Pons (tissue), 1 donor: ENCODE measurements at regions not wholly inside any gene's neighbourhood (a gene's known extent, or its start where the extent isn't known, plus 50 kb on each side); places are given as distances from the start of the nearest gene placed in this dataset.
A peak's percentile ranks its signal among the peaks of the same experiment; 100 is the strongest.

Experiments
- DNase-seq: peaks from one replicate; pipeline ENCODE4 v3.0.0-alpha.2; 2016; ENCODE audit warnings: low spot score

DNA sequence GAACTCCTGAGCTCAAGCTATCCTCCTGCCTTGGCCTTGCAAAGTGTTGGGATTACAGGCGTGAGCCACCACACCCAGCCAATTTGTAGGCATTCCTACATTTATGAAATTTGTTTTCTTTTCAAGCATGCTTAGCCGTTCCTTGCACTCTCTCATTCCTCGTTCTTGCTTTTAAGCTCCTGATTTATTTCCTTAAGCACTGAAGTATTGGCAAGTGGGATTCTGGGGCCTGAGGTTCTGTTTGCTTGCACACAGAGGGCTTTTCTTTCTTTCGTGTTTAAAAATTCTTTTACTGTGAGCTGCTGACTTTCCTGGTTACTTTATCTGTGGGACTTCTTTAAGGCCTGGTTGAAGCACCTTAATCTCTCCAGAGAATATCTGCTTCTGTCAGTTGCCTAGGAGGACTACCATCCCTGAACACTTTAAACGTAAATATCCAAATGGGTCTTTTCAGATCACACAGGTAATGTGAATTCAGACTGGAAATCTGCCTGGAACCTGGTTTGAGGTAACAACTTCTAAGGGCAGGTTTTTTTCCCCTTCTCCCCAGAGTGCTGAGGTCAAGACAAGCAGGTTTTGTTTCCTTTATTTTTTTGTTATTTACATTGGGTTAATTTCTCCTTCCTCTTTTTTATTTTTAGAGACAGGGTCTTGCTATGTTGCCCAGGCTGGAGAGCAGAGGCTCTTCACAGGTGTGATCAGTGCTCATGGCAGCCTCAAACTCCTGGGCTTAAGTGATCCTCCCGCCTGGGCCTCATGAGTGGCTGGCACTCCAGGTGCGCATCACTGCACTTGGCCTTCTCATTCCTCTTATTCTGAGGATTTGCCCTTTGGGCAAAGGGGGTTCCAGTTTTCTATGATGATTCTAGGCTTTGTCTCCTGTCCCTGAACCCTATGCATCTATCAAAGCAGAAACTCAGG is 102.9 kb downstream of the PFKFB3 start:
- DNase-seq = no peak

DNA sequence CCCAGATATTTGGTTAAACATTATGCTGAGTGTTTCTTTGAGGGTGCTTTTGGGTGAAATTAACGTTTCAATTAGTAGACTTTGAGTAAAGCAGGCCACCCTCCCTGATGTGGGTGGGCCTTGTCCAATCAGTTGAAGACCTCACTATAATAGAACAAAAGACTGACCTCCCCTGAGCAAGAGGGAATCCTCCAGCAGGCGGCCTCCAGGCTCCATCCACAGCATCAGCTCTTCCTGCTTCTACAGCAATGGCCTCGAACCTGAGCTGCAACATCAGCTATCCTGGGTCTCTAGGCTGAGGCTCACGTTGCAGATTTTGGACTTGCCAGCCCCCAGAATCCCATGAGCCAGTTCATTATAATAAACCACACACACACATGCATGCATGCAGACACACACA is 104.2 kb downstream of the PFKFB3 start:
- no peak for DNase-seq

DNA sequence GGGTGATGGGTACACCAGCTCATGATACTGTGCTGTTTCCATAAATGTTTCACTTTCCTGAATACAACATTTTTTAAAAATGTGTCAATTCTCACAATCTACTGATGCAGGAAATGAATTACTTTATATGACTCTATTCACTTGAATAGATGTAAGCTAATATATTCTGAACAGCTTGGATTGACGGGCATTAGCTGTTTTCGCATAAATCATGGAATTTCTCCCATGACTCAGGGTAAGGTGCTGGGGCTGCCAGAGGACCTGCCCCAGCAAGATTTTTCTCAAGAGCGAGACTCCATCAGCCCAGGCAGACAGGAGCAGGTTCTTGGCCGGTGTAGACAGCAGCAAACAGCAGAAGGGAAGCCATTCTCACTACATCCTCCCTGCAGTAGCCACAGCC is 107.1 kb downstream of the PFKFB3 start:
- no peak for DNase-seq

DNA sequence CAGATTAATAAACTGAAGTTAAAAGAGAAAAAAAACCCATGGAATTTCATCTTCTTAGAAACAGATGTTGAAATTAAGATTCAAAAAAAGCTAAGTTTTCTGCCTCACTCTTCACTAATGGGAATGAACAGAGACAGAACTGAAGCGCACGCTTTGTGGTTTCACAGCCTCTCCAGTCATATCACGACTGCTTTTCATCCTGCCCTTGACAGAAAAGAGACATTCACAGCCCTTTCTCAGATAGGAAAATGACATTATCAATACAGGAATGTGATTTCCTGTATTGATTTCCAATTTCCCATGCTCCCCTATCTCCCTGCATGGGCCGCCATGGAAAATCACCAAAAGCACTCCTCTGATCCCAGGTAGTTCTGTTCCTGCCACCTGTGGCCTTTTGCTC is 108.2 kb downstream of the PFKFB3 start:
- DNase-seq = no peak

DNA sequence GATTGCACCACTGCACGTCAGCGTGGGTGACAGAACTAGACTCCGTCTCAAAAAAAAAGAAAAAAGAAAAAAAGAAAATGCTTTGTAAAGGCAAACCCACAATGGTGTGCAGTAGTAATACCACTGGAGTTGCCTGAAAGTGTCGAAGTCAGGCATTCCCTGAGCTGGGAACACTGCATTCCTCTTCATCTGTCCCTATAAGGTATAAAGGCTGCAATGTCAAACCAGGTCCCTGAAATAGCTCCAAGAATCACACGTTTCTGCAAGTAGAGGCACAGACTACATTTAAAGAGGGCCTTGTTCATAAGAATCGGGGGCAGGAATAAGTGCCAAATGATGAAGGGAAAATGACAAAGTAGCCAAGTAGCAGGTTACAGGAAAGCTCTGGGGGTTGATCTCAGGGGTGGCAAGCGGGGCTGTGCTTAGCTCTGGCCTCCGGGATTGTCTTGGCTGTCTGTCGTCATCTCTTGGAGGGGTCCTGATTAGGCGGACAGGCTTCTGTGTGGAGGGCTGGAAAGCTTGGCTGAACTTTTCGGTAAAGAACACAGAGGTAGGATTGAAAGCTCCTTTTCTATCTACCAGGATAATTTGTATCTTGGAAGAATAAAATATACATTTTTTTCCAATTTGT is 109.1 kb downstream of the PFKFB3 start:
- DNase-seq = no peak

DNA sequence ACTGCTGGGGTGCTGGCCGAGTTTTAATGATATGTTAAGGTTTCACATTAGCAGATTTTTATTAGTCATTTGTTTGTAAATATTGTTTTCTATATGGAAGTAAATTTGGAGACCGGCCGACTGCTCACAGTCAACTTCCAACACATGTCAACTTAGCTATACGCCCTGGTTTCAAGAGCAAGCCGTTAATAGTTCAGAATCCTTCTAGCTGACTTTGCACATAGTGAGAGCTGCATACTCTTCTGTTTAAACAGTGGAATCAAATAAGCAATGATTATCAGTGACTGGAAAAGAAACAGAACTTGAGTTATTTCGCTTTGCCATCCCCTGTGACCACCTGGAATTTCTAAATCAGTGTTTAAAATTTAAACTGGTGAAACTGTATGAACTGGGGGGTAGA is 109.9 kb downstream of the PFKFB3 start:
- no peak for DNase-seq

DNA sequence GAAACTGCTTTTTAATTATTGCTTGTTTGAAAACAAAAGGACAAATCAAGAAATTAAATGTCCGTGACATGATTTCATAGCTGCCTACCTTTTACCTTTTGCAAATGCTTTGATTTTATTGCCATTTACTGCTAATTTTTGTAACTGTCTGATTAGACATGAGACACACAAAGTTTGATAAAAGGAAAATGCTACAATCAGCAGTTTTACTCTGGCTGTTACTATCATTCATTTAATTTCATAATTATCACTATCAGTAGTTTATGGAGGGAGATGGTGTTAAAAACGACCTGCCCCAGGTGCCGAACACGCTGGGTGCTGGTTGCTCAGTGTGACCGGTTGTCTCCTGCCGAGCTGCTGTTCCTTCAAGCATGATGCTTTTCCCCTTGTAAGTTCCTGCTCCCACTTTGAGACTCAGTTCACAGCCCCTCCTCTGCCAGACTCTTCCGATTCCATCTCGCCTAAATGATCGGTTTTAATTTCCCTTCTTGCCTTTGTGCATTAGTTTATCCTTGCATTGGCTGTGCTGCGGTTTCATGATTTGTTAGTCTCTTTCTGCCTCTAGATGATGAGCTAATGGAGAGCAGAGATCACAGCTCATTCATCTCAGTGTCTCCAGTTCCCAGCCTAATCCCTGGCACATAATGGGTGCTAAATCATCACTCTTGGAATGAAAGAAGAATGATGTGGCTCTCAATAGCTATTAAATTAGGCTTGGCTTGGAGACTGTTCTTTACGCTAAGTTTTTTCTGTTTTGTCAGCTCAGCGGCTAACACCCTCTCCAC is 110.6 kb downstream of the PFKFB3 start:
- no peak for DNase-seq

DNA sequence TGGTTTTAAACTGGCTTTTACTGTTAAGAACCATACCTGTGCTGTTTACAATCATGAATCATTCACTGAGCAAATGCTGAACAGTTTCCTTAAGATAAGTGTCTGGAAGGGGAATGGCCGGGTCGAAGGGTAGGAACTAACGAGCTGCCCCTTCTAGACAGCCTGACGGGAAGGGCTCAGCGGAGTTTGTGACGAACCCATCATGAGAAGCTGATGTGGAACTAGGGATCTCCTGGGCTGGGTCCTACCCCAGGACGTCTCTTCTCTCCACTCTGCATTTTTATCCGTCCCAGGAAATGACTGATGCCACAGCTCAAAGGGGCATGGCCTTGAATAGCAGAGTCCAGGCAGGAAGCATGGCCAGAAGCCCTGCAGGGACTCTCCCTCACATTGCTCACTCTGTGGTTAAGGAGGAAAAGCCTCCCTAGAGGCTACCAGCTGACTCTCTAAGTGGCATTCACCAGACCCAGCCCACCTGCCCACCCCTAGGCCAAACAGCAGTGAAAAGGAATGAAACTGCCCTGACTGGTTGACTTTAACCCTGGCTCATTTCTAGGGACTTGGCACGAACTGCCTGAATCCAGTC is 112.0 kb downstream of the PFKFB3 start:
- no peak for DNase-seq

DNA sequence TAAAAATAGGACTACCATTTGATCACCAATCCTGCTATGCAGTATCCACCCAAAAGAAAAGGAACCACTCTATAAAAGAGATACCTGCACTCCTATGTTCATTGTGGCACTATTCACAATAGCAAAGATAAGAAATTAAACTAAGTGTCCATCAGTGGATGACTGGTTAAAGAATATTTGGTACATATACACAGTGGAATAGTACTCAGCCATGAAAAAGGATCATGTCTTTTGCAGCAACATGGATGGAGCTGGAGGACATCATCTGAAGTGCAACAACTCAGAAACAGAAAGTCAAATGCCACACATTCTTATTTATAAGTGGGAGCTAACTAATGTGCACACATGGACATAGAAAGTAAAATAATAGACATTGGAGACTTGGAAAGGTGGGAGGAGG is 116.4 kb downstream of the PFKFB3 start:
- no peak for DNase-seq

DNA sequence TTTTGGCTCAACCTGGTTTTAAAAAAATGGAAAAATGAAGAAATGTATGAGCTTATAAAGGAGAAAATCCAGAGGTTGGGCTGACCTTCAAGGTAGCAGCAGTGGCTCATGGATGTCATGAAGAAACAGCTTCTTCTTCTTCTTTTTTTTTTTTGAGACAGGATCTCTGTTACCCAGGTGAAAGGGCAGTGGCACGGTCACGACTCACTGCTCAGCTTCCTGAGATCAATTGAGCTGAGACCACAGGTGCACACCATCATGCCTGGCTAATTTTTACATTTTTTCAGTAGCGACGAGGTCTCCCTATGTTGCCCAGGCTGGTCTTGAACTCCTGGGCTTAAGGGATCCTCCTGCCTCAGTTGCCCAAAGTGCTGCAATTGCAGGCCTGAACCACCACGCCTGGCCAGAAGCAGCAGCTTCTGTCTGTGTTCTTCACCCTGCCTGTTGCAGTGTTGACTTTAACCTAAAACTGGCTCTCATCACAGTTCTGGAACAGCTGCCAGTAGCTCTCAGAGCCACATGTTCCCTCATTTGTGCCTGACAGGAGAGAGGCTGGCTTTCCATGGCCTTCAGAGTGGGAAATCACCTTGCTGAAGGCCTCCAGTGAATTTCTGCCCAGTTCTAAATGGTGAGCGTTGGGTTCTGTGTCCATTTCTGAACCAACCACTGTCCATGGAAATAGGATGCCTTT is 117.7 kb downstream of the PFKFB3 start:
- DNase-seq = no peak

DNA sequence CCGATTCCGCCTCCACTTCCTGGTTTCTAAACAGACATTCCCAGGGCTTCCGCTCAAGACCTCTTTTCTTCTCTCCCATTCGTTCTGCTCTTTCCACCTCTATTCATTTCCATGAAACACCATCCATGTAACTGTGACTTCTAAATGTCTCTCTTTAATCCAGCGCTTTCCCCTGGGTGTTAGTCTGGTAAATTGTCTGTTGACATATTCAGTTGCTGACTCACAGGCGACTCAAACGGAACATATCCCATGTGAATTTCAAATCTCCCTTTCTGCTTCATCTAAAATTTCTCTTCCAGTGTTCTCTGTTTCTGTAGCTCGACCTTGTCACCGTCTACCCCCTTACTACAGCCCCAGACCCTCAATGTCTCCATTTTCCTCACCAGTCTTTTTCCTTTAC is 119.1 kb downstream of the PFKFB3 start:
- no peak for DNase-seq

DNA sequence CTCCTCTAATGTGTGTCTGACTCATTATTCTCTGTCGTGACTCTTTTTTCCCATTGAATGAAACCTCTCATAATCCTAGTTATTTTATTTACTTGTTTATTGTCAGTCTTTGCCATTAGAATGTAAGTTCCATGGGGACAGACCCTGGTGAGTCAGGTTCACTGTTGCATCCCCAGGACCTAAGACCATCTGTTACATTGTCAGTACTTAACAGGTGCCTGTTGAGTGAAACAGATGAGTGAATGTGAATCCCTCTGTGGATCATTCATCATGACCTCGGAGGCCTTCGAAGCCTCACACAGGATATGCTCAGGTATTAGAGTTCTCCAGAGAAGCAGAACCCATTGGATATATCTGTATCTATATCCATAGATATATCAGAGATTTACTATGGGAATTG is 120.1 kb downstream of the PFKFB3 start:
- no peak for DNase-seq

DNA sequence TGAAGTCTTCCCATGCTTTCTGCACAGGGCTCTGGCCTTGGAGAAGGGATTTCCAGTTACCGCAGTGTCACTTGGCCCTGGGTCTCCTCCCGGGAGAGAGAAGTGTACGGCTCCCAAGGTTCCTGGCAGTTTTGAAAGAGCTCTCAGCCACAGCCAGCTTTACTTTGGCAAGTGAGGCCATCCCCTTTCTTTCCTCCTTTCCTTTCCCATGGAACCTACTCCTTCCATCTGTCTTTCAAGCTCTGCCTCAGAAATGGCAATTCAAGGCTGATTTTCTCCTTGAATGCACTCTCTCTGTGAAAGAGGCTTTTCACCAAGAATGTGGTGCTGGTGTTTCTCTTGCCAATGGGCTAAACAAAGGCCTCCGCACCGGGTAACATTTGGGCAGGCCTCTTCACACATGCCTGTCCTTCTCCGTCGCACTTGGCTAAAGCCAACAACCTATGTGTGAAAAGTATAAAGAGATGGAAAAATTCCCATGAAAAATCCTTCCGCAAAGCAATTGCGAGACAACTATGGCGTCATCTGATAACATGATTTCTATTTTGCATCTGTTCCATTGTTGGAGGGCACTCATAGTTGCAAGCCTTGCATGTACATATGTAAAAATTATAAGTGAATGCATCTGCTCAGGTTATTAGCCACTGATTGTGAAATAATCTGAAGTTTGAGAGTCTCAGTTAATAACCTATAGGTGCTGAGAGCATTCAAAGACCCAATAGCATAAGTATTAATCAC is 125.4 kb downstream of the PFKFB3 start:
- DNase-seq = peak; percentile 77

DNA sequence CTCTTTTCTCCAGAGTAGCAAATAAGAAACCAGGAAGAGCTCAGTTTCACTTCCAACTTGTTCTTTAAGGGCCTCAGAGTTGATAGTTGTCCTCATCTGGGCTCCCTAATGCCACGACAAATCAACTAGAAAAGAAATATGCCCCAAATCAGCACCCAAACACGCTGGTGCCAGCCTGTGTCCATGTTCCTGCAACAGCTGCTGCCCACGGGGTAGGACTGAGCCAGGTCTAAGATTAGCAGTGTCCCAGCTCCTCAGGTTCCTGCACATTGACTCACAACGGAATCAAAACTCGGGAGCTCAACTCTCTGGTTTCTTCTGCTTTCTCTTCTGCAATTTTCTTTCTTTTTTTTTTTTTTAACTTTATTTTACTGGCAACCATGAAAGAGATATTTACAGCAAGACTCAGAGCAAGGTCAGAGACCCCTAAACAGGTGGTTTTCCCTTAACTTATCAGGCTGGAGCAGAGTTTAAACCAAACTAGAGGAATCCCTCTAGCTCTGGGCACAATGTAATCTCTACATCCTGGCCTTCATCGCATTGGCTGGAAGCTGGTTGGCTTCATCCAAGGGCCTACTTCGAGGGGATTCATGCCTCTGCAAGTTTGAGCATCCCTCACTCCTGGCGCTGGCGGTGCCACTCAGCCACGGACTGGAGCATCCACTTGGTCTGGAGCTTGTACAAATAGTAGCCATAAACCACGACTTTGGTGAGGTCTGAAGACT is 126.1 kb downstream of the PFKFB3 start:
- peak; percentile 88 for DNase-seq

DNA sequence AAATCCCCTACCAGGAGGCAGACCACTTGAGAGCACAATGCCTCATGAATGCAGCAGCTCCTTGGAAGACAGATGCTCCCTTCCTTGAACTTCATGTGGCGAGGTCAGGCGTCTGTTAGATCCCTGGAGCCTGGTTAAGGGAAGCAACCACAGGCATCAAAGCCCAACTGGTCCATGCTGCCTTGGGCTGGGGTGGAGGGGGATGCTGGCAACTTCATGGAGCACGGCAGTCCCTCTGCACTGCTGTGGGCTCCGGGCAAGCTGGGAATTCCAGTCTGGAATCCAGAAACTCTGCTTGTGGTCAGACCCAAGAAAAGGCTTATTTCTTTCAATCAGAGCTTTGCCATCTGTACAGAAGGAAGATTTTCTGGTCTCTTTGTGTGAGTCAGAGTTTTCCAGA is 130.4 kb downstream of the PFKFB3 start:
- DNase-seq = no peak

DNA sequence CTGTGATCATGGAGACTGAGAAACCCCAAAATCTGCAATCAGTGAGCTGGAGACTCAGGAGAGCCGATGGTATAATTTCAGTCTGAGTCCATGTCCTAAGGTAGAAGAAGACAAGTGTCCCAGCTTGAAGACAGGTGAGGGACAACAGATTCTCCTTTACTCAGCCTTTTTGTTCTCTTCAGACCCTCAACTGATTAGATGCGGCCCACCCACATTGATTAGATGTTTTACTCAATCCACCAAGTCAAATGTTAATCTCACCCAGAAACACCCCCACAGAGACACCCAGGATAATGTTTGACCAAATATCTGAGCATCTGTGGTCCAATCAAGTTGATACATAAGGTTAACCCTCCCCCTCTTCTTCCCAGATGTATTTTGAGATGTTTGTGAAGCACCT is 131.2 kb downstream of the PFKFB3 start:
- DNase-seq = no peak

DNA sequence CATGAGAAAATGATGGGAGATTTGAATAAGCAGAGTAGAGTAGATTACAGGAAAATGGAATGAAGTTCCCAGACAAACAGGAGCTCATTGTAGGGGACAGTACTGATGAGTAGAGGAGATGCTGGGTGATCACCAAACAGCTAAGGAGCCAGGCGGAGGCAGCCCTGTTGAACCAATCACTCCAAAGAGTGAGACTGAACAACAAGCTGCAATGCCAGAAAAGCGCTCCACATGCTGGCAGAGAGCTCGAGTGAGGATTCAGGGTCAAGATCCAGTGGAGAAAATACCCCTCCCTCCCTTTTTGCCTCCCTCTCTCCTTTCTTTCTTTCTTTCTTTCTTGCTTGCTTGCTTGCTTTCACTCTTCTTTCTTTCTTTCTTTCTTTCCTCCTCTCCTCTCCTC is 133.3 kb downstream of the PFKFB3 start:
- peak; percentile 25 for DNase-seq

DNA sequence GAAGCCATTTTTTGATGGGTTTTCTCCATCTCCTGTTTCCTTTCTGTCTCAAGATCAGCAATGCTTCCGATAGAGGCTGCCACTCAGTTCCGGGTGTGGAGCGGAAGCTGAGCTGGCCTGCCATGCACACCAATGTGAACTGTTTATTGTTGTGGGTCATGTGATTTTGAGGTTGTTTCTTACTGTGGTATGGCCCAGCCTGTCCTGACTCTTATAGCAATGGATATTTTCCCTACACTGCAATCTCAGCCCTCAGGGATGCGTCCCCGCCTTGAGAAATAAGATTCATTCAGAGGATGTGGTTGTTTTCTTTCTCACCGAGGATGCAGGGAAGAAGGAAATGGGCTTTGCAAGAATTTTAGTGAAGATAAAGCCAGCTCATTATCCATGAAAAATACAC is 134.7 kb downstream of the PFKFB3 start:
- DNase-seq = no peak

DNA sequence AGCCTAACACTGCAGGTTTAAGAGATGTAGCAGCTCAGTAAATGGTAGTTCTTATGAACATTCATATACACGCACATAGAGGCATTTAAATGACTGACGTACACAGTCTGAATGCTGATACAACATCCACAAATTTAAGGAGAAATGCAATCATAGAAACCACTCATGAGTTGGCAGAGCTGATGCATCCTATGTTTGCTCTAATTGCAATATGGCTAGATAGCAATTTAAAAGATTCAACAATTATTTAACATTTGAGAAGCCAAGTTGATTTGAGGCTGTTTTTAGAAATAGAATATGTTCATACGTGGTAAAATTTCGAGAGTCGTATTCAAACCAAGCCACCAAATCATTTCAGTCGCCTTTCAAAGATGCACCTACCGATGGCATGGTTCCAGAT is 135.6 kb downstream of the PFKFB3 start:
- DNase-seq = no peak

DNA sequence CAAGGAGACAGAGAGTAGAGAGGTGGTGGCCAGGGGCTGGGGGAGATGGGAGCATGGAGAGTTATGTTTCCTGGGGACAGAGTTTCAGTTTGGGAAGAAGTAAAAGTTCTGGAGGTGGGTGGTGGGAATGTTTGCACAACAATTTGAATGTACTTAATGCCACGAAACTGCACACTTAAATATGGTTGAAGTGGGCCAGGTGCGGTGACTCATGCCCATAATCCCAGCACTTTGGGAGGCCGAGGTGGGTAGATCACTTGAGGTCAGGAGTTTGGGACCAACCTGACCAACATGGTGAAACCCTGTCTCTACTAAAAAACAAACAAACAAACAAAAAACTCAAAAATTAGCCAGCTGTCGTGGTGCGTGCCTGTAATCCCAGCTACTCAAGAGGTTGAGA is 137.2 kb downstream of the PFKFB3 start:
- DNase-seq = no peak
